Mesothelial cell of epicardium (in vitro differentiated cells): ENCODE measurements at regions not wholly inside any gene's neighbourhood (a gene's known extent, or its start where the extent isn't known, plus 50 kb on each side); places are given as distances from the start of the nearest gene placed in this dataset.

Source experiments
- DNase-seq, 2 experiments: peaks; one replicate each; pipeline ENCODE4 v3.0.0; 2021; ENCODE audit warnings: low spot score in 2 of 2; ENCODE audit not compliant: unreplicated experiment in 2 of 2
- H3K27ac Mint-ChIP-seq: 2 replicates; pipeline ENCODE4 v1.8.0; 2021; ENCODE audit warnings: mixed read lengths
- H3K27me3 Mint-ChIP-seq: 2 replicates; pipeline ENCODE4 v1.8.0; 2021; ENCODE audit warnings: low read depth, mixed read lengths
- H3K36me3 Mint-ChIP-seq: 2 replicates; pipeline ENCODE4 v1.8.0; 2021; ENCODE audit warnings: mixed read lengths
- H3K4me1 Mint-ChIP-seq: 2 replicates; pipeline ENCODE4 v1.8.0; 2021; ENCODE audit warnings: mixed read lengths
- H3K4me3 Mint-ChIP-seq: 2 replicates; pipeline ENCODE4 v1.8.0; 2021; ENCODE audit warnings: mild to moderate bottlenecking, moderate library complexity, mixed read lengths
- H3K9me3 Mint-ChIP-seq: 2 replicates; pipeline ENCODE4 v1.8.0; 2021; ENCODE audit warnings: mixed read lengths
- TF ChIP-seq, protein P1 (sequence below): fragments of 200-600 bp; sonication (generic); IDR thresholded peaks from one replicate; pipeline ENCODE4 v1.5.0; 2021; ENCODE audit warnings: antibody characterized with exemption; ENCODE audit not compliant: unreplicated experiment

DNA sequence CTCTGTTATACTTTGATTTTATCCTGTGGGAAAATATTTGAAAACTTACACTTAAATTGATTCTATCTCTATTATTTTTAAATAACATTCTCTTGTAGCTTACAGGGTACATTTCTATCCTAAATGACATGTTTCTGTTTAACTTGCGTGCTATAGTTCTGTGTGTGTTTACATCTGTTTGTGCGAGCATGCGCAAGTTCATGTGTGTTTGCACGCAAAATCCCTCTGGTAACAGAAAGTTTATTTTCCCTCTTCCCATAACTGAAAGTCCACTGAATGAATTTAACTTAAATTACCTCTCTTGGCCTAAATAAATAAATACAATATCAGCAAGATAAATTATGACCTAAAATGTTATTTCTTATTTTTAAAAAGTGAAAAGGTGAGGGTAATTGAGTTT, 117.3 kb upstream of the NEO1 start:
- Mint-ChIP-seq H3K36me3 (no peaks in the 10 kb centered on the region), H3K9me3 (no peaks in the 10 kb centered on the region), H3K27me3 (peaks cover 34% of the 10 kb centered on the region), H3K27ac (no peak overlapping the region), H3K4me3 (no peak overlapping the region), H3K4me1 (no peaks in the 10 kb centered on the region)
- TF ChIP-seq, protein P1, sequence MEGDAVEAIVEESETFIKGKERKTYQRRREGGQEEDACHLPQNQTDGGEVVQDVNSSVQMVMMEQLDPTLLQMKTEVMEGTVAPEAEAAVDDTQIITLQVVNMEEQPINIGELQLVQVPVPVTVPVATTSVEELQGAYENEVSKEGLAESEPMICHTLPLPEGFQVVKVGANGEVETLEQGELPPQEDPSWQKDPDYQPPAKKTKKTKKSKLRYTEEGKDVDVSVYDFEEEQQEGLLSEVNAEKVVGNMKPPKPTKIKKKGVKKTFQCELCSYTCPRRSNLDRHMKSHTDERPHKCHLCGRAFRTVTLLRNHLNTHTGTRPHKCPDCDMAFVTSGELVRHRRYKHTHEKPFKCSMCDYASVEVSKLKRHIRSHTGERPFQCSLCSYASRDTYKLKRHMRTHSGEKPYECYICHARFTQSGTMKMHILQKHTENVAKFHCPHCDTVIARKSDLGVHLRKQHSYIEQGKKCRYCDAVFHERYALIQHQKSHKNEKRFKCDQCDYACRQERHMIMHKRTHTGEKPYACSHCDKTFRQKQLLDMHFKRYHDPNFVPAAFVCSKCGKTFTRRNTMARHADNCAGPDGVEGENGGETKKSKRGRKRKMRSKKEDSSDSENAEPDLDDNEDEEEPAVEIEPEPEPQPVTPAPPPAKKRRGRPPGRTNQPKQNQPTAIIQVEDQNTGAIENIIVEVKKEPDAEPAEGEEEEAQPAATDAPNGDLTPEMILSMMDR, result no peak
- no peak for DNase-seq

DNA sequence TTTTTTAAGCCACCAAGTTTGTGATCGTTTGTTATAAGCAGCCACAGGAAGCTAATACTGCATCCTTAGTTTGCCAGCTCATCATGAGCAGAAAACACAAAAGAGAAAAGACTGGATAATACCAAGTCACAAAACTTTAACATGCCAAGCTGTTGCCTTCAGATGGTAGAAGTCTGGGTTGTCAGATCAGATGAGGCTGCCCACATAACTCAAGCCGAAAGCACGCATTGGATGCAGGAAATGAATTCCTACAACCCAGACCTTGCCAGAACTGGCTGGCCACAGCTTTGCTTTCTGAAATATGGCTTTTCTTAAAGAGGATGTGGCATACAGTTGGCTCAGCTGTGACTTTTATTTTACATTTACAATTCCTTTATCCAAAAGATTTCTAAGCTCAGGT, 118.3 kb upstream of the NEO1 start:
- no peaks in the 10 kb centered on the region for H3K9me3 Mint-ChIP-seq

DNA sequence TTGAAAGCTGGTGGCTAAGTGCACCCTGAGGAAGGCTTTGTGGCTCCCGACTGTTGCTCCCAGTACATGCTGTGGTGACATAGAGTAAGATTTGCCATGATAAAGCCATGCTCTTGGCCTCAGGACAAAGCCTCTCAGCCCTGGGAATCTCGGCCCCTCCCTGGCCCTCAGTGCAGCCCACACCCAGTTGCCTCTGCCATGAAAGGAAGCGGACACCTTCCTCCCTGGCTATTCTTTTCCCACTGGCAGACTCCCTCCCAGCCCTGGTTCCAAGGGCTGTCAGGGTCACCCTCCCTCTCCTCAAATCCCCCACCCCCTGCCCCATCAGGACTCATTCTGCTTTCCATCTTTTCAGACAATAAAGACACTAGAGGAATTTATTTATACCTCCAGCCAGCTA, 119.8 kb upstream of the NEO1 start:
- Mint-ChIP-seq H3K36me3 (no peaks in the 10 kb centered on the region), H3K9me3 (no peaks in the 10 kb centered on the region), H3K4me1 (no peaks in the 10 kb centered on the region), H3K4me3 (no peak overlapping the region), H3K27ac (no peak overlapping the region), H3K27me3 (peaks cover 43% of the 10 kb centered on the region)
- DNase-seq, result no peak
- TF ChIP-seq, protein P1, result no peak

More for the DNA sequence above, 118.3 kb upstream of the NEO1 start:
- TF ChIP-seq, protein P1, result no peak
- no peaks in the 10 kb centered on the region for H3K4me1 Mint-ChIP-seq
- H3K36me3 Mint-ChIP-seq, result no peaks in the 10 kb centered on the region
- no peak overlapping the region for H3K27ac Mint-ChIP-seq
- H3K4me3 Mint-ChIP-seq, result no peak overlapping the region
- peaks cover 42% of the 10 kb centered on the region for H3K27me3 Mint-ChIP-seq
- no peak for DNase-seq

DNA sequence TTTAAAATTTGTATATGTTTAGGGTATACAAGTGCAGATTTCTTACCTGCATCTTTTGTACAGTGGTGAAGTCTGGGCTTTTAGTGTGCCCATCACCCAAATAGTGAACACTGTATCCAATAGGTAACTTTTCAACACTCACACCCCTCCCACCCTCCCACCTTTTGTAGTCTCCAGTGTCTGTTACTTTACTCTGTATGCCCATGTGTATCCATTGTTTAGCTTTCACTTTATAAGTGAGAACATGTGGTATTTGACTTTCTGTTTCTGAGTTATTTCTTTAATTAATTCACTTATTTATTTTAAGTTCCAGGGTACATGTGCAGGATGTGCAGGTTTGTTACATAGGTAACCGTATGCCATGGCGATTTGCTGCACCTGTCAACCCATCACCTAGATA, 124.8 kb upstream of the NEO1 start:
- H3K27me3 Mint-ChIP-seq, result peaks cover 53% of the 10 kb centered on the region
- H3K9me3 Mint-ChIP-seq, result no peaks in the 10 kb centered on the region
- TF ChIP-seq, protein P1, result no peak
- H3K36me3 Mint-ChIP-seq, result no peaks in the 10 kb centered on the region
- H3K4me1 Mint-ChIP-seq, result no peaks in the 10 kb centered on the region
- no peak for DNase-seq
- H3K27ac Mint-ChIP-seq, result no peak overlapping the region
- no peak overlapping the region for H3K4me3 Mint-ChIP-seq

DNA sequence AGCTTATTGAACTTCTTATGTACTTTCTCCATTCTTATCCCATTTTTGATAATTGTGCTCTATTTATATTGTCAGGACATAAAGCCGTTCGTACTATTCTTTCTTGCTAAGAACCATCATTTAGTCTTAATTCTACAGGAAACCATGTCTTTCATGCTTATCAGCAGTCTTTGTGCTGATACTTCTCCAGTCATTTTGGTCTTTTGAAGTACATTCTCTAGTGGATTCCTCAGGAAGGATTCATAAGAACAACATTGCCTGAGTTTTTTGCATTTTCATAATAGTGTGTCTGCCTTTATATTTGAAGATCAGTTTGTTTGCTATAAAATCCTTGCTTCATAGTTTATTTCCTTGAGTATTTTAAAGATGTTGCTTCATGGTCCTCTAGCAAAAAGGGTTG, 126.6 kb upstream of the NEO1 start:
- Mint-ChIP-seq H3K4me3 (no peak overlapping the region), H3K27me3 (peaks cover 47% of the 10 kb centered on the region), H3K4me1 (no peaks in the 10 kb centered on the region), H3K36me3 (no peaks in the 10 kb centered on the region), H3K27ac (no peak overlapping the region), H3K9me3 (no peaks in the 10 kb centered on the region)
- DNase-seq, result no peak
- TF ChIP-seq, protein P1, result no peak

DNA sequence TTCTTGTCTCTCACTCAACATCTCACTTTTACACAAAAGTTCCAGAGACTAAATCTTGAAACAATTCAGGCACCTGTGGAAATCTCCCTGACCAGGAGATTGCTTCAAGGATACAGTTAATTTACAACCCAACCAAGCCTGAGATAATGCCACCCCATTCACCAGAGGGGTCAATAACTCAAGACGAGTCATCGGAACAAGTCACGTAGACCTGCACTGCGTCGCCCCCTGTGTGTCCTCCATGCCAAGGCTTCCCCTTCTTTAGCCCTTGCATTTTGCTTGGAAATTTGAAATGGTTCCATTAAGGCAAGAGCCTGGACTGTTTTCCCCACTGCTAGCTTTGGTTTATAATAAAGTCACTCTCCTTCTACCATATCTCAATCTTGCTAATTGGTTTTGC, 129.0 kb upstream of the NEO1 start:
- no peak for DNase-seq
- Mint-ChIP-seq H3K4me3 (no peak overlapping the region), H3K36me3 (no peaks in the 10 kb centered on the region), H3K4me1 (peaks cover 4% of the 10 kb centered on the region), H3K9me3 (no peaks in the 10 kb centered on the region), H3K27ac (no peak overlapping the region), H3K27me3 (peaks cover 27% of the 10 kb centered on the region)
- TF ChIP-seq, protein P1, result no peak
